GM20000 (cell line): ENCODE measurements at regions not wholly inside any gene's neighbourhood (a gene's known extent, or its start where the extent isn't known, plus 50 kb on each side); places are given as distances from the start of the nearest gene placed in this dataset.
"Not testable (repeated sequence)": the region's sequence is repeated elsewhere in the genome, so short reads cannot be mapped to it uniquely, and the experiment has no call there.

Source experiments
- DNase-seq: peaks from one replicate; pipeline ENCODE4 v3.0.0; 2012; ENCODE audit warnings: low spot score
- CTCF ChIP-seq: IDR thresholded peaks from 2 replicates; pipeline ENCODE4 v1.5.1; 2012; ENCODE audit warnings: mild to moderate bottlenecking, control low read depth; ENCODE audit errors: extremely low read depth, missing control alignments

- DNase-seq = no peak
Observed at GRCh38 chr5:39941416-39941815, 516.6 kb upstream of the DAB2 start.

GRCh38 chr5:39934830-39935229 lies 510.1 kb upstream of the DAB2 start:
- no peak for DNase-seq
- no peak for TF ChIP-seq CTCF

More at GRCh38 chr5:39941416-39941815, 516.6 kb upstream of the DAB2 start:
- TF ChIP-seq CTCF = no peak

GRCh38 chr5:39933061-39933460 lies 508.3 kb upstream of the DAB2 start:
- no peak for TF ChIP-seq CTCF
- no peak for DNase-seq

- DNase-seq = no peak
- no peak for TF ChIP-seq CTCF
Observed at GRCh38 chr5:39928709-39929108, 503.9 kb upstream of the DAB2 start.

GRCh38 chr5:39919876-39920275 lies 495.1 kb upstream of the DAB2 start:
- DNase-seq = no peak
- TF ChIP-seq CTCF = no peak

- TF ChIP-seq CTCF = no peak
Observed at GRCh38 chr5:39912906-39913305, 488.1 kb upstream of the DAB2 start.

GRCh38 chr5:39907267-39907951 lies 482.6 kb upstream of the DAB2 start:
- not testable (repeated sequence) for DNase-seq

More at GRCh38 chr5:39912906-39913305, 488.1 kb upstream of the DAB2 start:
- DNase-seq = no peak

GRCh38 chr5:39906146-39906545 lies 481.4 kb upstream of the DAB2 start:
- DNase-seq = no peak
- no peak for TF ChIP-seq CTCF
